Inferior parietal cortex (tissue), 1 donor: ENCODE measurements at regions not wholly inside any gene's neighbourhood (a gene's known extent, or its start where the extent isn't known, plus 50 kb on each side); places are given as distances from the start of the nearest gene placed in this dataset.

Source experiments
- DNase-seq: peaks from one replicate; pipeline ENCODE4 v3.0.0-alpha.2; 2016; ENCODE audit errors: extremely low spot score

- no peak for DNase-seq
These were observed 196.8 kb downstream of the KLF12 start for GRCh38 chr13:73937441-73937840.

- no peak for DNase-seq
These were observed 198.2 kb downstream of the KLF12 start for GRCh38 chr13:73935991-73936390.

GRCh38 chr13:73934771-73935170, 199.4 kb downstream of the KLF12 start:
- DNase-seq, result no peak

- no peak for DNase-seq
These were observed 200.0 kb downstream of the KLF12 start for GRCh38 chr13:73934215-73934641.

- no peak for DNase-seq
These were observed 200.4 kb downstream of the KLF12 start for GRCh38 chr13:73933795-73934194.

- no peak for DNase-seq
These were observed 202.1 kb downstream of the KLF12 start for GRCh38 chr13:73932091-73932490.

- DNase-seq, result no peak
These were observed 204.8 kb downstream of the KLF12 start for GRCh38 chr13:73929287-73929932.

GRCh38 chr13:73924607-73925006, 209.6 kb downstream of the KLF12 start:
- no peak for DNase-seq

GRCh38 chr13:73922493-73923393, 211.5 kb downstream of the KLF12 start:
- DNase-seq, result no peak

- no peak for DNase-seq
These were observed 215.5 kb downstream of the KLF12 start for GRCh38 chr13:73918691-73919090.

- no peak for DNase-seq
These were observed 220.3 kb downstream of the KLF12 start for GRCh38 chr13:73913751-73914518.

GRCh38 chr13:73913079-73913740, 221.0 kb downstream of the KLF12 start:
- peak; percentile 17 for DNase-seq

- DNase-seq, result no peak
These were observed 222.8 kb downstream of the KLF12 start for GRCh38 chr13:73911361-73911760.

- no peak for DNase-seq
These were observed 223.5 kb downstream of the KLF12 start for GRCh38 chr13:73910733-73911132.

- DNase-seq, result no peak
These were observed 225.4 kb downstream of the KLF12 start for GRCh38 chr13:73908809-73909208.

- DNase-seq, result no peak
These were observed 229.6 kb downstream of the KLF12 start for GRCh38 chr13:73904625-73905024.

GRCh38 chr13:73903561-73903960, 230.6 kb downstream of the KLF12 start:
- DNase-seq, result no peak

- DNase-seq, result no peak
These were observed 231.4 kb downstream of the KLF12 start for GRCh38 chr13:73902847-73903246.

- DNase-seq, result no peak
These were observed 231.9 kb downstream of the KLF12 start for GRCh38 chr13:73902296-73902695.

GRCh38 chr13:73901324-73902068, 232.7 kb downstream of the KLF12 start:
- DNase-seq, result no peak

GRCh38 chr13:73900591-73900990, 233.6 kb downstream of the KLF12 start:
- no peak for DNase-seq
